ENCODE measurements at regions not wholly inside any gene's neighbourhood (a gene's known extent, or its start where the extent isn't known, plus 50 kb on each side); places are given as distances from the start of the nearest gene placed in this dataset.

DNA sequence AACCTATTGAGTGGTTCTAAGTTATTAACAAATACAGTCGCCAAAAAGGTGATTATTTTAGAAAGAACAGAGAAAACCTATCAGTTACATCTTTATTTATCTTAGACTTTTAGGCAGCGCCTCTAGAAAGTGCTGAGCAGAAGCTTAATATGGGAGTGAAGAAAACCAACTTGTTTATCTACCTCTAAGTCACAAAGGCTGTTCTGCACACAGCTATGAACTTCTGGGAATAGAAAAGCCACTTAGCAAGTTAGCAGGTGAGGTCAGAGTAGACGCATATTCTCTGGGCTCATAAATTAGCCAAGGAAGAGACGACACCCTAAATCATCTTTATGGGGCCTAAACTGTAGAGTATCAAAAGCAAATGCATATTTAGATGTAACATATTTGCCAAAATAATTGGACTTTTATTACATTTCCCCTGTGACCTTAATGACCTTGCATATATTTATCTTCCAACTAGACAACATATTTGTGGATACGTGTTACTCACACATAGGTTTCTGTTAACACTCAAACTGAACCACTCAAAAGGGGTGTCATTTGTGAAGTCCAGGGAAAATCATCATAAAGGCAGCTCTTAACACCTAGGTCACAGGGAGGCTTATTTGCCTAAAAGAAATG is 267.1 kb downstream of the ADGB start:
- no peak for DNase-seq (ENCODE audit: low spot score)

- no peak for DNase-seq (ENCODE audit: low spot score)
Observed at GRCh38 chr6:146866731-146867414, 268.1 kb downstream of the ADGB start.

DNA sequence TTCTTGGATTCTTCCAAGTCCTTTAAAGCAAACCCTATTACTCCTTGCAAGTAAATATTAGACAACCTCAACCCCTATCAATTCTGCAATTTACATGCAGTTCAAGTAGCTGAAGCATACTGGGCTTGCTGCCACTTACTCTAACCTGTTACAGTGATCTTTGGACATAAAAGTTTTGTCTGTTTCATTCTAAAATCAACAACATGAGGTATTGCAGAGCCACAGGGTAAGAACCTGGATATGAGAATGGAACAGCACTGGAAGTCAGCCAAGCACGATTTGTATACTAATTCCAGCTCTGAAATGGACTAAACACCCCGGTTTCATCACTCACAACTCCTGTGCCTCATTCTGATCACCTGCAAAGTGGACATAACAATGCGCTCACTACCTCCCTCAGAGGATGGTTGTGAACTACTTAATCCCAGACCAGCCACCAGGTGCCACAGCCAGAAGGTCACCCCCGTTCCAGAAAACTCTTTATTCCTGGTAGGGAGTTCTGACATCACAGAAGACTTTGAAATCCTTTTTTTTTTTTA is 270.0 kb downstream of the ADGB start:
- no peak for DNase-seq (ENCODE audit: low spot score)

DNA sequence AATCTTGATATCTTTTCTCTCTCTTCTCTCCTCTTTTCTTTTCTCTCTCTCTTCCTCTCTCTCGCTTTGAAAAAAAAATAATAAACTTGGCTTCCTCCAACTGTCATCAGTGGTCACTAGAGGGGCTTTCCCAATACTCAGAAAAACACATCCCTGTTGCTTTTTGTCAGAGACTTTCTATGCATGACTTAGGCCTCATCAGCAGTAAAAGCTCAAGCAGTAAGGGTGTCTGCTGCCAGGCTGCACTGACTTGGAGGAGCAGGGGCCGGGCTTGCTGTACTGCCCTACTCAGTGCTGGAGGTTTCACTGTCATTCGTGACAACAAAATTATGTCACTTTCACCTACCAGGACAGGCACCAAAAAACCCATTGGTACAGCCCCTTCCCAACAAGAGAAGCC is 272.0 kb downstream of the ADGB start:
- DNase-seq (ENCODE audit: low spot score), result no peak

DNA sequence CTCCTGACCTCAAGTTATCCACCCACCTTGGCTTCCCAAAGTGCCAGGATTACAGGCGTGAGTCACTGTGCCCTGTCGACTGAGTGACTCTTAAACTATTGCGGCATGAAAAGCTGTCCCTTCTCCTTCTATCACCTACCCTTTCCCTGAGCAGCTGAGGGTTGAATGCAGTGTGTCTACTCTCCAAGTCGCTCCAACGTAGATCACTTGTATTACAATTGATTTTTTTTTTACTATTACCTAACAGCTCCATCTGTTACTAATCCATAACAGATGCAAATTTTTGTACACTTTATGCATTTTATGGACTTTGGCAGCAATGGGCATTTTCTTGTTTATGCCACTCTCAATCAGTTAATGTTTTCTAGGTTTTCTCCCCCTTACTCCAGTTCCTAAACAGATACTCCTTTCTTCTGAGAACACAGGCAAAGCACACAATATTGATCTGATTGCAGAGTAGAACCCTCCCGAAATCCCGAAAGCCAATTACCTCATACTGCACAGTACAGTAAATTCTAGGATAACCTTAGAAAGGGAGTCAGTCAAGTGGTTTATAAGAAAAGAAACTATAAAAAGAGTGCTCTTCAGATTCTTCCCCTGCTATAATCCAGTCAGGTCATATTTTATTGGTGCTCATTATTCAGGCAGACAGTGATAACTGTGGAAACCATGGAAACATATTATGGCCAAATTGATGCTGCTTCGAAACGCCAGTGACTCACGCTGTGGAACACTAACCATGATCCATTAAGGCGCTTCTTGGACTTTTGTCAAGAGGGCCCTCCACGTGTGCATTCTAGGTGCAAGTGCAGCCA is 273.0 kb downstream of the ADGB start:
- DNase-seq (ENCODE audit: low spot score), result no peak

DNA sequence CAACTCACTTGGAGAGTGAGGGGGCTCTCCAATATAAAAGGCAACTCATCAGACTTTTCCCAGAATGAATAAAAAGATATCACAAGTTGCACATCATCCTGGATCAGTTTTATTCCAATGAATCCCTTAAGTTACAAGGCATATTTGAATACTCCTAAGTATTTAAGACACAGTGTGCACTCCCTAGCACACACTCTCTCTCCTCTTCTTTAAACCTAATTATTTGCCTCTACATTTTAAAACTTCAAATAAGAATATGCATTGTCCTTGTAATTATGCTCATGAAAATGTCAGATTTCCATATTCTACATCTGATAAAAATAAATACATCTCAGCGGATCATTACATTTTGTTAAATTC is 273.6 kb downstream of the ADGB start:
- no peak for DNase-seq (ENCODE audit: low spot score)

GRCh38 chr6:146874278-146875018 is 275.7 kb downstream of the ADGB start:
- DNase-seq (ENCODE audit: low spot score), result no peak

- no peak for DNase-seq (ENCODE audit: low spot score)
Observed at GRCh38 chr6:146875927-146876270, 277.1 kb downstream of the ADGB start.

GRCh38 chr6:146876271-146877151 is 277.7 kb downstream of the ADGB start:
- no peak for DNase-seq (ENCODE audit: low spot score)

DNA sequence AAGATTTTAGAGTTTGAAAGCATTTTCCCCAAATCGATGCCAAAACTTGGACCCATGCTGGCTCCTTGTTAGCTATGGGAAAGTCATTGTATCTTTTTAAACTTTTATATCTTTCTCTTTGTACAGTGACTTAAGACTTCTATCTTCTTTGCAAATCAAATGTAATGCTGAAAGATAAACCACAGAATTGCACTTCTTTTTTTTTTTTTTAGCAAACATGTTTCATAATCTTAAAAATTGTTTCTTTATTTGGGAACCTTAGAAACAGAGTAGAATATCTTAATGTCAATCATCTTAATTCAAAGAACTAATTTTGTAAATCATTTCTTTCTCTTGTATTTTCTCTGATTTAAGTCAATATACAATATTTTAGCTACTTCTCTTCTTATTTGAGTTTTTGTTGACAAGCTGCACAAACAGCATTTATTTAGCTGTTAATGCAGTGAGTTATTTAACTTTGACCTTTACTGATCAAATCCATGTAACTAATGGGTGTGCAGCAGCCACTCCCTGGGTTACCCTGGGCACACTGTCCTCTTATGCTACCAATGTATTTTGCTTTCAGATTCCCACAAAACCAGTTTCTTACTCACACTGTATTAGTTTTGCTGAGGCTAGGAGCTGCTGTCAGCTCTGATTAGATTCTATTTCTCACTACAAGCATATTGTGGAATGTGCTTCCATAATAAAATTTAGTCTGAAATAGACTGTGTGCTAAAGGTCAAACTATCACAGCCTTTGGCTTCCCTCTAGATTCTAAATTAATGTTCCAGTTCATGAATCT is 279.6 kb downstream of the ADGB start:
- no peak for DNase-seq (ENCODE audit: low spot score)

DNA sequence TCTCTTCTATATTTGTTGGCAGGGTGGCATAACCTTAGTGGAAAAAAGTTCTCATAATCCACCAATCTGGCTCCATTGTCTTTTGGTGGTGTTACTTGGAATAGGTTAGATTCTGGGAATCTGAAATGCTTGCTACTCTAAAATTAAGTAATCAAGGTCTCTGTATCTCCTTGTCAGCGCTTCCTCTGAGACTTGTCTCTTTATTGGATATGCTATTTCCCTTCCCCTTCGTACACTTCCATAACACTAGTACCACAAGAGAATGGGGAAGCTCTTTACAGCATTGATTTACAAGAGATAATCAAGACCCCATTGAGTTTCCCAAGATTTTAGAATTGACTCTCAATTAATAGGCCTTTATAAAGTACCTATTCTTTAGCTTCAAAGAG is 280.2 kb downstream of the ADGB start:
- no peak for DNase-seq (ENCODE audit: low spot score)

DNA sequence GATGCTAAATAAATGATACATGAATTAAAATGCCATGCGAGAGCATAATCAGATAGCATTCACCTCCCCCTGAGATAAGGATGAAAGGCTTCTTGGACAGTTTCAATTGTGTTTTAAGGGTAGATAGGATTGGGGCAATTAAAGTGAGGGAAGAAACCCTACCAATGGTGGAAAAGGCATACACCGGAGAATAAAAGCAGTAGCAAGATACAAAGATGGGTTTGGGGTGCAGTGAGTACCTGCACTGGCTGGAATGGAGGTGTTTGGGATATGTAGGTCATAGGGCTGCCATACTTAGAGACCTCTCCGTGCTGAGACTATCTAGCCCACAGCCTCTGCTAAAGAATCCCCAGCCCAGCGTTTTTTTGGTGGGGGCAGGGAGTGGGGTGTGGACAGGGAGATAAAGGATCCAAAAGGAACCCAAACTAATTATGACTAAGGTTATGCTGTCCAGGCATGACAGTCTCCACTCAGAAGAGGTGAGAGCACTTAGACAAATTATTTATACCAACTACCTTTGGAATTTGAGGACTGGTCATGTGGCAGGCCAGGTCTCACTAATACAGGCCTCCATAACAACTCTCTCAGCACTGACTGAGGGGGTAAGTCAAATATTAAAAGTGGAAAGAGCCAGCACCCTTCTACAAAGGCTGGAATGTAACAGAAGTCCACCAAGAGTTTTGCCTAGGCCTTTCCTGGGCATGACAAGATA is 280.8 kb downstream of the ADGB start:
- DNase-seq (ENCODE audit: low spot score), result no peak

- no peak for DNase-seq (ENCODE audit: low spot score)
Observed at GRCh38 chr6:146881228-146882181, 282.7 kb downstream of the ADGB start.

DNA sequence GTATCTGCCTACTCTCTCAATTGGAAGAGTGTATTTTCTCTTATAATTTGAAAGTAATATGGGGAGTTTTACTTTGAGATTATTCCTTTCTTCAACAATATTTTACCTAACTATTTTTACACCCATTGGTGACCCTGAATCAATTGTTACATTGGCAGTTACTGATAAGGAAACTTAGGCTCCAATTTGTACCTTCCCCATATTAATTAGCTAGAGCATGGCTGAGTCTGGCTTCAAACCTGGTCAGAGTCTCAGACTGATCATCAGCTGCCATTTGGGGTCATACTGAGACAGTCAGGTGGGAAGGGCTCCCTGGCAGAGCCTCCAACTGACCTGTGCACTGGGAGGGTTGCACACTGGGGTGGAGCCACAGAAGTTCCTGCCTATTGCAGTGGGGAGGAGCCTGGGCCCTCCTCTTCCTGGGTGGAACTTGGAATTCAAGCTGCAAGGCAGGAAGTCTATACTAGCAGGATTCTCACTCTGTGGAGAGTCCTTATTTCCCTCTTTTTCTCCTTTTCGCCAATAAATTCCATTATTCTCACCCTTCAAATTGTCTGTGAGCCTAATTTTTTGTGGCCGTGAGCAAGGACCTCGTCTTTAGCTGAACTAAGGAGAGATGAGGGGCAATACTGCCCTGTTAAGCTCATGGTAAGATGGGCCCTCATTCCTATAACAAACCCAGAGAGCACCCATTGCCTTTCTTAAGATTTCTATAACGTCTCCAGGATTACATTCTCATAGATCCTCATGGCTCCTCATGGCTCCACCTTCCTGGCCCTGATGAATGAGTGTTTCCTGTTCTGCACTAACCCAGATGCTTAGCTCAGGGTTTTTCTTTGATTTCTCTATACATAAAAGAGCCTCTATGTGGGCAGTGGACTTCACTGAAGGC is 285.1 kb downstream of the ADGB start:
- DNase-seq (ENCODE audit: low spot score), result no peak

DNA sequence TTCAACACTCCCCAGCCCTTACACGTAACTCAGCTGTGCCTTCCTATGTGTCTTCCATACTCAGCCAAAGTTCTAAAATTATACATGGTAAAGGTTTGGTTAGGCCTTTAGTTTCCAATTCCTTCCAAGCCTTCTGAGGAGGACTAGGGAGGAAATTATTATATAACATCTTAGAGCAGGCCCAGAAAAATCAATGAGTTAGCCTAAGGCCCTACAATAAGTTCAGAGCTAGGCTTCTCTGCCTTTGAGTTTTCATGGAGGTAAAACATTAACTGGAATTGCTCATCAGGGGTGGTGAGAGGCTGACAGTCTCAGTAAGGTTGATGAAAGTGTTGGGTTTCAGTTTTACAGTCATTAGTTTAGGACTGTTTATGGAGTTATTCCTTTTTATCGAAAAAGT is 286.0 kb downstream of the ADGB start:
- DNase-seq (ENCODE audit: low spot score), result no peak

- DNase-seq (ENCODE audit: low spot score), result no peak
Observed at GRCh38 chr6:146885708-146886457, 287.1 kb downstream of the ADGB start.

All from globus pallidus (tissue), 1 donor.